OCI-LY1 (cell line): ENCODE measurements at regions not wholly inside any gene's neighbourhood (a gene's known extent, or its start where the extent isn't known, plus 50 kb on each side); places are given as distances from the start of the nearest gene placed in this dataset.

Source experiments
- H2AFZ ChIP-seq: fragments of 200-600 bp; sonication (generic), shearing (Covaris generic); 2 replicates; pipeline ENCODE4 v1.6.0; 2014; ENCODE audit warnings: antibody characterized with exemption, mild to moderate bottlenecking, low read length
- H3F3A ChIP-seq: fragments of 200-600 bp; sonication (generic), shearing (Covaris generic); 2 replicates; pipeline ENCODE4 v1.6.0; 2014; ENCODE audit warnings: mild to moderate bottlenecking, antibody characterized with exemption, low read length, moderate library complexity; ENCODE audit not compliant: insufficient read depth
- H3K27ac ChIP-seq: fragments of 200-600 bp; sonication (generic); 2 replicates; pipeline ENCODE4 v1.5.1; 2014; ENCODE audit warnings: low read length, mixed run types, mild to moderate bottlenecking, low read depth; ENCODE audit not compliant: poor library complexity, severe bottlenecking
- H3K27me3 ChIP-seq: fragments of 200-600 bp; sonication (generic); 2 replicates; pipeline ENCODE4 v1.6.0; 2014; ENCODE audit warnings: antibody characterized with exemption, mild to moderate bottlenecking, low read length, moderate library complexity; ENCODE audit not compliant: insufficient read depth
- H3K36me3 ChIP-seq: fragments of 200-600 bp; sonication (generic); 2 replicates; pipeline ENCODE4 v1.6.1; 2014; ENCODE audit warnings: mild to moderate bottlenecking, antibody characterized with exemption, low read length, moderate library complexity, mixed read lengths; ENCODE audit not compliant: insufficient read depth
- H3K4me1 ChIP-seq: fragments of 200-600 bp; sonication (generic); 2 replicates; pipeline ENCODE4 v1.5.1; 2014; ENCODE audit warnings: mild to moderate bottlenecking, low read length, moderate library complexity; ENCODE audit not compliant: insufficient read depth, severe bottlenecking
- H3K4me2 ChIP-seq: fragments of 200-600 bp; sonication (generic), shearing (Covaris generic); 2 replicates; pipeline ENCODE4 v1.6.1; 2014; ENCODE audit warnings: low read length
- H3K4me3 ChIP-seq: fragments of 200-600 bp; sonication (generic); 2 replicates; pipeline ENCODE4 v1.5.1; 2014; ENCODE audit warnings: low read length, low read depth, mild to moderate bottlenecking, mixed read lengths; ENCODE audit not compliant: poor library complexity, severe bottlenecking
- H3K79me2 ChIP-seq: fragments of 200-600 bp; shearing (Covaris generic); 2 replicates; pipeline ENCODE4 v1.6.1; 2016; ENCODE audit warnings: mixed run types, low read length, mixed read lengths; ENCODE audit not compliant: insufficient read depth
- H3K9ac ChIP-seq: fragments of 200-600 bp; sonication (generic), shearing (Covaris generic); 2 replicates; pipeline ENCODE4 v1.6.1; 2014; ENCODE audit warnings: mild to moderate bottlenecking, low read length, mixed read lengths
- H3K9me2 ChIP-seq: fragments of 200-600 bp; sonication (generic), shearing (Covaris generic); 2 replicates; pipeline ENCODE4 v1.6.1; 2014; ENCODE audit warnings: low read depth, mild to moderate bottlenecking, low read length, mixed read lengths
- H3K9me3 ChIP-seq: fragments of 200-600 bp; shearing (Covaris generic); 2 replicates; pipeline ENCODE4 v1.6.1; 2014; ENCODE audit warnings: low read length, mixed read lengths
- H4K20me1 ChIP-seq: fragments of 200-600 bp; sonication (generic), shearing (Covaris generic); 2 replicates; pipeline ENCODE4 v1.6.0; 2016; ENCODE audit warnings: mild to moderate bottlenecking, low read length; ENCODE audit not compliant: insufficient read depth
- EZH2 ChIP-seq: fragments of 200-600 bp; sonication (generic), shearing (Covaris generic); IDR thresholded peaks from 2 replicates; pipeline ENCODE4 v1.8.0; 2017; ENCODE audit warnings: borderline replicate concordance, mixed run types, mild to moderate bottlenecking, antibody characterized with exemption, low read length, moderate library complexity, mixed read lengths
- TF ChIP-seq, protein P1 (sequence below): fragments of 200-600 bp; sonication (generic), shearing (Covaris generic); IDR thresholded peaks from 2 replicates; pipeline ENCODE4 v1.5.1; 2017; ENCODE audit warnings: mild to moderate bottlenecking, antibody characterized with exemption, low read length, moderate library complexity, mixed read lengths

GRCh38 chr21:33132054-33132453 lies 62.1 kb downstream of the OLIG1 start:
- Histone ChIP-seq H3K9me2 (no peaks in the 10 kb centered on the region), H4K20me1 (no peaks in the 10 kb centered on the region), H3F3A (no peaks in the 10 kb centered on the region), H3K79me2 (no peaks in the 10 kb centered on the region), H3K9me3 (no peaks in the 10 kb centered on the region), H3K9ac (no peak overlapping the region), H3K36me3 (no peaks in the 10 kb centered on the region), H3K4me2 (no peak overlapping the region), H3K4me1 (no peaks in the 10 kb centered on the region), H3K4me3 (no peak overlapping the region), H3K27me3 (no peaks in the 10 kb centered on the region), H2AFZ (no peak overlapping the region), H3K27ac (no peak overlapping the region)
- TF ChIP-seq, protein P1, sequence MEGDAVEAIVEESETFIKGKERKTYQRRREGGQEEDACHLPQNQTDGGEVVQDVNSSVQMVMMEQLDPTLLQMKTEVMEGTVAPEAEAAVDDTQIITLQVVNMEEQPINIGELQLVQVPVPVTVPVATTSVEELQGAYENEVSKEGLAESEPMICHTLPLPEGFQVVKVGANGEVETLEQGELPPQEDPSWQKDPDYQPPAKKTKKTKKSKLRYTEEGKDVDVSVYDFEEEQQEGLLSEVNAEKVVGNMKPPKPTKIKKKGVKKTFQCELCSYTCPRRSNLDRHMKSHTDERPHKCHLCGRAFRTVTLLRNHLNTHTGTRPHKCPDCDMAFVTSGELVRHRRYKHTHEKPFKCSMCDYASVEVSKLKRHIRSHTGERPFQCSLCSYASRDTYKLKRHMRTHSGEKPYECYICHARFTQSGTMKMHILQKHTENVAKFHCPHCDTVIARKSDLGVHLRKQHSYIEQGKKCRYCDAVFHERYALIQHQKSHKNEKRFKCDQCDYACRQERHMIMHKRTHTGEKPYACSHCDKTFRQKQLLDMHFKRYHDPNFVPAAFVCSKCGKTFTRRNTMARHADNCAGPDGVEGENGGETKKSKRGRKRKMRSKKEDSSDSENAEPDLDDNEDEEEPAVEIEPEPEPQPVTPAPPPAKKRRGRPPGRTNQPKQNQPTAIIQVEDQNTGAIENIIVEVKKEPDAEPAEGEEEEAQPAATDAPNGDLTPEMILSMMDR, result peak; percentile 51
- TF ChIP-seq EZH2, result no peak

DNA sequence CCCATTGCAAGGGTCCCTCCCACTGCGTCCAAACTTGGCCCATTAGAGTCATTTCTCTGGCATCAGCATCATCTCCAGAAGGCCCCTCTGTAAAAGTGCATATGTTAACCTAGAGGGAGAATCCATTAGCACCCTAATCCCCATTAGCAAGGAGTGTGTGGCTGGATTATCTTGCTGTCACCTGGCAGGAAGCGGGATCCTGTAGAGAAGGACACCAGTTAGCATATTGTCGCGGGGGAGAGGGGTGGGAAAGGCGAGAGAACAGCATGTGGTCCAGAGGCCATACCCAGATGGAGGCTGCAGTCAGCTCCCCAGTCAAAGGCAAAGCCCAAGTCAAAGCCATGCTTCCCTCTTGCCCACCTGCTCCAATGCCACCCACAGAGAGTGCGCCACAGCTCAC lies 64.0 kb downstream of the OLIG1 start:
- Histone ChIP-seq H3K9me2 (no peaks in the 10 kb centered on the region), H2AFZ (no peak overlapping the region), H3K9me3 (no peaks in the 10 kb centered on the region), H3F3A (no peaks in the 10 kb centered on the region), H3K27me3 (no peaks in the 10 kb centered on the region), H3K4me1 (no peaks in the 10 kb centered on the region), H4K20me1 (no peaks in the 10 kb centered on the region), H3K36me3 (no peaks in the 10 kb centered on the region), H3K27ac (no peak overlapping the region), H3K4me2 (no peak overlapping the region), H3K9ac (no peak overlapping the region), H3K4me3 (no peak overlapping the region), H3K79me2 (no peaks in the 10 kb centered on the region)
- no peak for TF ChIP-seq EZH2
- TF ChIP-seq, protein P1, result no peak

DNA sequence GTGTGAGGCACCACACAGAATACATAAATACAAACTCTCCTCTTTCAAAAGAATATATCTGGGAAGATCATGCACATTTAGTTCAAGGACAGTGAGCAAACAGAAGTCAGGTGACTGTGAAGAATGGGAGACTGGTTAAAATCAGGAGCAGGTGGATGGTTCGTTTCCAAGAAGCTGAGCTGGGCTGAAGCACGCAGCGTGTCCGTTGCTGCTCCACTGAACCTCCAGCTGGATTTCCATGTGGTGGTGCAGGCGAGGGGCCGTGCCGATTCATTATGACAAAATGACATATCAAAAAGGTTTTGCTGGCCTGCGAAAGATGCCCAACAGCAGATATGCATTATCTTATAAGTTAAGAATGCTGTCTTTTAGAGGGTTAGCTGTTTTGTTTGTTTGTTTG lies 66.0 kb downstream of the OLIG1 start:
- Histone ChIP-seq H3K9me3 (no peaks in the 10 kb centered on the region), H4K20me1 (no peaks in the 10 kb centered on the region), H3K27ac (no peak overlapping the region), H3K4me2 (no peak overlapping the region), H3K4me3 (no peak overlapping the region), H3K4me1 (no peaks in the 10 kb centered on the region), H3K79me2 (no peaks in the 10 kb centered on the region), H3K9me2 (no peaks in the 10 kb centered on the region), H3K27me3 (no peaks in the 10 kb centered on the region), H3F3A (no peaks in the 10 kb centered on the region), H2AFZ (no peak overlapping the region), H3K9ac (no peak overlapping the region), H3K36me3 (no peaks in the 10 kb centered on the region)
- TF ChIP-seq, protein P1, result no peak
- TF ChIP-seq EZH2, result no peak
